GM21529 (cell line): ENCODE measurements at regions not wholly inside any gene's neighbourhood (a gene's known extent, or its start where the extent isn't known, plus 50 kb on each side); places are given as distances from the start of the nearest gene placed in this dataset.

Experiments used
- ATAC-seq: cut with Tn5 transposase; IDR thresholded peaks from one replicate; pipeline ENCODE4 v1.9.1; 2021; ENCODE audit not compliant: unreplicated experiment

GRCh38 chr4:16278178-16278577 lies 51.9 kb upstream of the TAPT1 start:
- ATAC-seq, result no peak
